ENCODE measurements at regions not wholly inside any gene's neighbourhood (a gene's known extent, or its start where the extent isn't known, plus 50 kb on each side); places are given as distances from the start of the nearest gene placed in this dataset.

DNA sequence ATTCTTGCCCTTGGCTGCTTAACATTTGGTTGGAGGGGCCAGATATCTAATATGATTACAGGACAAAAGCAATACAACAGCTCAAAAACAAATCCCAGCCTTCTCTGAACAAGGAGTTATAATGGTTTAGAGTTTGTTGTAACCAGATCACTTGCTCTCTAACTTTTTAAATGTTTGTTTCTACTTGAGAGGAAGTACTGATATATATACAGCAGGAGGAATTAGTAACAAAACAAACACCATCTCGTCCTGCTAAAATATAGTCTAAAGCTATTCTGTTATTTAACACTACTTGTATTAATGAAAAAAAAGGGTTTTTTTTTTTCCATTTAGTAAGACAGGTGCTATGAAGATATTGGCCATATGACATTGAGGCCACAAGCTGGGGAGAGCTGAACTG is 60.9 kb upstream of the TMEM17 start:
- TF ChIP-seq, protein P1, sequence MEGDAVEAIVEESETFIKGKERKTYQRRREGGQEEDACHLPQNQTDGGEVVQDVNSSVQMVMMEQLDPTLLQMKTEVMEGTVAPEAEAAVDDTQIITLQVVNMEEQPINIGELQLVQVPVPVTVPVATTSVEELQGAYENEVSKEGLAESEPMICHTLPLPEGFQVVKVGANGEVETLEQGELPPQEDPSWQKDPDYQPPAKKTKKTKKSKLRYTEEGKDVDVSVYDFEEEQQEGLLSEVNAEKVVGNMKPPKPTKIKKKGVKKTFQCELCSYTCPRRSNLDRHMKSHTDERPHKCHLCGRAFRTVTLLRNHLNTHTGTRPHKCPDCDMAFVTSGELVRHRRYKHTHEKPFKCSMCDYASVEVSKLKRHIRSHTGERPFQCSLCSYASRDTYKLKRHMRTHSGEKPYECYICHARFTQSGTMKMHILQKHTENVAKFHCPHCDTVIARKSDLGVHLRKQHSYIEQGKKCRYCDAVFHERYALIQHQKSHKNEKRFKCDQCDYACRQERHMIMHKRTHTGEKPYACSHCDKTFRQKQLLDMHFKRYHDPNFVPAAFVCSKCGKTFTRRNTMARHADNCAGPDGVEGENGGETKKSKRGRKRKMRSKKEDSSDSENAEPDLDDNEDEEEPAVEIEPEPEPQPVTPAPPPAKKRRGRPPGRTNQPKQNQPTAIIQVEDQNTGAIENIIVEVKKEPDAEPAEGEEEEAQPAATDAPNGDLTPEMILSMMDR (IDR thresholded peaks at IDR 0.05): no peak
- TF ChIP-seq POLR2AphosphoS5 (IDR thresholded peaks at IDR 0.05): no peak
